Gastrocnemius medialis (tissue), 4 donors: ENCODE measurements at regions not wholly inside any gene's neighbourhood (a gene's known extent, or its start where the extent isn't known, plus 50 kb on each side); places are given as distances from the start of the nearest gene placed in this dataset.

Source experiments
- POLR2A ChIP-seq, 2 donors: fragments of 450-650 bp; IDR thresholded peaks; one replicate each; pipeline ENCODE4 v1.6.1; 2017; ENCODE audit warnings: antibody characterized with exemption in 2 of 2, mild to moderate bottlenecking in 2 of 2, moderate library complexity in 2 of 2
- TF ChIP-seq, protein P1 (sequence below), 5 experiments: fragments of 450-650 bp in 3 of 5; fragments of 200-600 bp in 2 of 5; sonication (generic) in 2 of 5; IDR thresholded peaks in 4 of 5; conservative IDR thresholded peaks in 1 of 5; 1 replicate in 4 of 5; 2 replicates in 1 of 5; pipeline ENCODE4 v1.5.1; 2016 to 2019; ENCODE audit warnings: antibody characterized with exemption in 5 of 5, mild to moderate bottlenecking in 3 of 5, moderate library complexity in 3 of 5

GRCh38 chr4:153976954-153977353, 188.1 kb upstream of the SFRP2 start:
- TF ChIP-seq, protein P1, sequence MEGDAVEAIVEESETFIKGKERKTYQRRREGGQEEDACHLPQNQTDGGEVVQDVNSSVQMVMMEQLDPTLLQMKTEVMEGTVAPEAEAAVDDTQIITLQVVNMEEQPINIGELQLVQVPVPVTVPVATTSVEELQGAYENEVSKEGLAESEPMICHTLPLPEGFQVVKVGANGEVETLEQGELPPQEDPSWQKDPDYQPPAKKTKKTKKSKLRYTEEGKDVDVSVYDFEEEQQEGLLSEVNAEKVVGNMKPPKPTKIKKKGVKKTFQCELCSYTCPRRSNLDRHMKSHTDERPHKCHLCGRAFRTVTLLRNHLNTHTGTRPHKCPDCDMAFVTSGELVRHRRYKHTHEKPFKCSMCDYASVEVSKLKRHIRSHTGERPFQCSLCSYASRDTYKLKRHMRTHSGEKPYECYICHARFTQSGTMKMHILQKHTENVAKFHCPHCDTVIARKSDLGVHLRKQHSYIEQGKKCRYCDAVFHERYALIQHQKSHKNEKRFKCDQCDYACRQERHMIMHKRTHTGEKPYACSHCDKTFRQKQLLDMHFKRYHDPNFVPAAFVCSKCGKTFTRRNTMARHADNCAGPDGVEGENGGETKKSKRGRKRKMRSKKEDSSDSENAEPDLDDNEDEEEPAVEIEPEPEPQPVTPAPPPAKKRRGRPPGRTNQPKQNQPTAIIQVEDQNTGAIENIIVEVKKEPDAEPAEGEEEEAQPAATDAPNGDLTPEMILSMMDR (IDR thresholded peaks at IDR 0.05 in 4 of 5, conservative IDR thresholded peaks at IDR 0.05 in 1 of 5) = no peak
- no peak for TF ChIP-seq POLR2A (IDR thresholded peaks at IDR 0.05)
